22Rv1 (cell line): ENCODE measurements at regions not wholly inside any gene's neighbourhood (a gene's known extent, or its start where the extent isn't known, plus 50 kb on each side); places are given as distances from the start of the nearest gene placed in this dataset.

Experiments used
- H3K27ac ChIP-seq: fragments of 450-650 bp; 2 replicates; pipeline ENCODE4 v1.5.1; 2017
- ZFX ChIP-seq: fragments of 450-650 bp; IDR thresholded peaks from 2 replicates; pipeline ENCODE4 v1.6.1; 2017; ENCODE audit warnings: antibody characterized with exemption, borderline replicate concordance
- TF ChIP-seq, protein P1 (sequence below): fragments of 450-650 bp; IDR thresholded peaks from 2 replicates; pipeline ENCODE4 v1.5.1; 2017; ENCODE audit warnings: mild to moderate bottlenecking

DNA sequence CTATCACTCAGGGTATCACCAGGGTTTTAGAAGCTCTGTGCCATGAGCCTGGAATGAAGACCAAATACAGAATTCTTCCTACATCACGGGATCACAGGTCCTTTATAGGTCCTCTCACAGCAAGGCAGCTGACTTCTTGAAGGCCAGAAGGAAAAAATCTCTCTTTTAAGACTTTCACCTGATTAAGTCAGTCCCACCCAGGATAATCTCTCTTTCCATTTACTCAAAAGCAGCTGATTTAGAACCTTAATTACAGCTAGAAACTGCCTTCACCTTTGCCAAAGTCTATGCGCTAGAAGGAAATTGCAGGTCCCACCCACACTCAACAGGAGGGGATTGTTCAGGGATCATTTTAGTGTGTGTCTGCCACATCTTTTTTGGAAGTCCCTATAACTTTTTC is 135.1 kb downstream of the RAB11FIP2 start:
- H3K27ac ChIP-seq, result no peak overlapping the region
- TF ChIP-seq, protein P1, sequence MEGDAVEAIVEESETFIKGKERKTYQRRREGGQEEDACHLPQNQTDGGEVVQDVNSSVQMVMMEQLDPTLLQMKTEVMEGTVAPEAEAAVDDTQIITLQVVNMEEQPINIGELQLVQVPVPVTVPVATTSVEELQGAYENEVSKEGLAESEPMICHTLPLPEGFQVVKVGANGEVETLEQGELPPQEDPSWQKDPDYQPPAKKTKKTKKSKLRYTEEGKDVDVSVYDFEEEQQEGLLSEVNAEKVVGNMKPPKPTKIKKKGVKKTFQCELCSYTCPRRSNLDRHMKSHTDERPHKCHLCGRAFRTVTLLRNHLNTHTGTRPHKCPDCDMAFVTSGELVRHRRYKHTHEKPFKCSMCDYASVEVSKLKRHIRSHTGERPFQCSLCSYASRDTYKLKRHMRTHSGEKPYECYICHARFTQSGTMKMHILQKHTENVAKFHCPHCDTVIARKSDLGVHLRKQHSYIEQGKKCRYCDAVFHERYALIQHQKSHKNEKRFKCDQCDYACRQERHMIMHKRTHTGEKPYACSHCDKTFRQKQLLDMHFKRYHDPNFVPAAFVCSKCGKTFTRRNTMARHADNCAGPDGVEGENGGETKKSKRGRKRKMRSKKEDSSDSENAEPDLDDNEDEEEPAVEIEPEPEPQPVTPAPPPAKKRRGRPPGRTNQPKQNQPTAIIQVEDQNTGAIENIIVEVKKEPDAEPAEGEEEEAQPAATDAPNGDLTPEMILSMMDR, result no peak
- TF ChIP-seq ZFX, result no peak

DNA sequence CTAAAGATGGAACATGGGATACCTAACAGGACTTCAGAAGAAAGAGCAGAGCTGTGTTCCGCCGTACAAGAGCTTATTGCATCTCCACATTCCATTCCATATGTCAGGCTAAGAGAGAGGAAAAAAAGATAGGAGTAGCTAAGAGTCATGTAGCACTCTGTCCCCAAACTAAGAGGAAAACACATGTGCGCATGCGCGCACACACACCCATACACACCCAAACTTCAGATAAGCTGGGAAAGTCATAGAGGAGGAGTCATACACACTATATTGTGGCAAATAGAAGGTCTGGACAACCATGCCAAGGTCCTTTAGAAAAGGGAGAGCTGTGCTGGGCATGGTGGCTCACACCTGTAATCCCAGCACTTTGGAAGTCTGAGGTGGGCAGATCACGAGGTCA is 132.4 kb downstream of the RAB11FIP2 start:
- no peak for TF ChIP-seq ZFX
- TF ChIP-seq, protein P1, result no peak
- no peak overlapping the region for H3K27ac ChIP-seq

DNA sequence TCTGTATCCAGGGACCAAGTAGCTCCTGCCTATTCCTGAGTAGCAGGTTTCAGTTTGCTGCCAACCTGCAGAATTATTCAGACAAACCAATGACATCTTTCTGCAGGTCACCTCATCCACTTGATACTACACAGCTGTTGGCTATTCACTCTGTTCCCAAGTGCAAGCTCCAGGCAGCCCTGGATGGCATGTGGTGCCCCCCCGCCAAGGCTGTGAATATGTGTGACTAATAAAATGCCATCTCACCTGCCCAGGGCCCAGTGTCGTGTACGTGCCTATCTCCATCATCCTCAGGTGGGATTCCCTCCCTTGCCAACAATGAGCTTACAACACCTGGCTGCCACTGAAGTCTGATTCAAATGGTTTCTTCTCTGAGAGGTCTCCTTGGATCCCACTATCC is 125.8 kb downstream of the RAB11FIP2 start:
- no peak for TF ChIP-seq ZFX
- TF ChIP-seq, protein P1, result no peak
- H3K27ac ChIP-seq, result no peak overlapping the region

DNA sequence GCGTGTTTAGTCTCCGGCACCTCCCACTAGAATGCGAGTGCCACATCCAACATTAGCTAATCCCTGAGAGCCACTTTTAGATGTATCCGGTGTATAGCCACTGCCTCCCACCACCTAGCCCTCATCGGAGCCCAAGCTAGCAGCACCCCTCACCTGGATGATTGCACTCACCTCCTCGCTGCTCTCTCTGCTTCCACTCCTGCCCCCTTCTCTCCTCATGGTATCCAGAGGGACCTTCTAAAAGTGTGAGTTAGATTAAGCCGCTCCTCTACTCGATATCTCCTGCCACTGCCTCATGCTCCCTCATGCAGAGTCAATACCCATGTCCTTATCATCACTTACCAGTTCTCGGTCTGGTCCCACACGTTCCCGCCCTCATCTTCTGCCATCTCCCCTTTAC is 125.3 kb downstream of the RAB11FIP2 start:
- TF ChIP-seq, protein P1, result no peak
- TF ChIP-seq ZFX, result no peak
- H3K27ac ChIP-seq, result no peak overlapping the region

DNA sequence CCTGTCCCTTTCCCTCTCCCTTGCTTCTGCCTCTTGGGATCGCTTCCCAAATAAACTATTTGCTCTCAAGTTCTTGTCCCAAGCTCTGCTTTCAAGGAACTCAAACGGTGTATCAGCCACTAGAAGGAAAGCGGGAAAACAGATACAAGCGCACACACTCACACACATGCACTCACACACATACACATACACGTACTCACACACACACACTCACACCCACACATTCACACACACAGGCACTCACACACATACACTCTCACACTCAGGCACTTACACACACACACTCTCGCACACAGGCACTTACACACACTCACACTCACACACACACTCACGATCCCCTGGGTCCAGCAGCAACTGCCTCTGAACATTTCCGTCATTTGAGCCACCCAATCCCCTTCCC is 121.9 kb downstream of the RAB11FIP2 start:
- H3K27ac ChIP-seq, result no peak overlapping the region
- TF ChIP-seq, protein P1, result no peak
- no peak for TF ChIP-seq ZFX

DNA sequence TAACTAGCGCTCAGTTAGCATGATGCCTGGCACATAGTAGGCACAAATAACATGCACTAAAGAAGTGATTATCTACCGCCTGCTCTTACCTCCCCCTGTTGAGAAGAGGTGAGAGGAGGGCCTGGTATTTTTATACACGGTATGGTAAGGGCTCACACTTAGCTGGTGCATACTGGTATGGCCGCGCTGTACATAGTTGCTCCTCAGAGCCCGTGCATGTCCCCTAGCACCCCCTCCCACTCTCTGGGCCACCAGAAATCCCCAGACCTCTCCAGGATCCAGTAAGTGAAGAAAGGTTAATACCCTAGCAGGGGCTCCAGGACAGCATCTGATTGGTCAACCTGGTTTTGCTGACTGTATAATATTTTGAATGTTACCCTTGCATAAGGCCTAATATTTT is 121.4 kb downstream of the RAB11FIP2 start:
- no peak overlapping the region for H3K27ac ChIP-seq
- no peak for TF ChIP-seq ZFX
- TF ChIP-seq, protein P1, result no peak

DNA sequence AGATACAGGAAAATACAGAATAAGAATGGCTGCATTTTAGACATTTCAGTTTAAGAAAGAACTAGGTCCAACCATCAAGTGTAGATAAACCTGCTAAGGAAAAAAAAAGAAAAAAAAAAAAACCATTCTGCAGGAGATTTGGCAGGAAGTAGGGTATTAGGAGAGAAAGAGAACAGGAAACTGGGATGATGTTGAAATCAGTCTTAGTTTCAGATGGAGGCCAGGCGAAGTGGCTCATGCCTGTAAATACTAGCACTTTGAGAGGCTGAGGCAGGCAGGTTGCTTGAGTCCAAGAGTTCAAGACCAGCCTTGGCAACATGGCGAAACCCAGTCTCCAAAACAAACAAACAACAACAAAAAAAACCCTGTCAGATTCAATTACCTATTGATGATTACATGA is 120.2 kb downstream of the RAB11FIP2 start:
- TF ChIP-seq ZFX, result no peak
- TF ChIP-seq, protein P1, result no peak

More for the DNA sequence above, 120.2 kb downstream of the RAB11FIP2 start:
- no peak overlapping the region for H3K27ac ChIP-seq
